ENCODE measurements at regions not wholly inside any gene's neighbourhood (a gene's known extent, or its start where the extent isn't known, plus 50 kb on each side); places are given as distances from the start of the nearest gene placed in this dataset.

GRCh38 chr16:48834576-48834975, 224.6 kb upstream of the N4BP1 start:
- Histone ChIP-seq H3K4me1 (no peaks in the 10 kb centered on the region), H3K27me3 (no peaks in the 10 kb centered on the region), H3K9me3 (no peaks in the 10 kb centered on the region), H3K27ac (no peak overlapping the region), H3K36me3 (no peaks in the 10 kb centered on the region), H3K4me3 (no peak overlapping the region)
- no peak for DNase-seq
- no peak for TF ChIP-seq CTCF (IDR thresholded peaks at IDR 0.05)
- TF ChIP-seq POLR2A (IDR thresholded peaks at IDR 0.05): no peak
- 0% methylated on average over 1 of the region's 1 CpG for WGBS, 2 donors
- intact Hi-C loops (cut with DNase I): no loop called here

- no peaks in the 10 kb centered on the region for H3K36me3 ChIP-seq
These were observed 223.5 kb upstream of the N4BP1 start for GRCh38 chr16:48833461-48833860.

GRCh38 chr16:48831076-48831722, 221.2 kb upstream of the N4BP1 start:
- intact Hi-C loops (cut with DNase I): no loop called here
- no peak for TF ChIP-seq CTCF (IDR thresholded peaks at IDR 0.05)
- TF ChIP-seq POLR2A (IDR thresholded peaks at IDR 0.05): no peak
- Histone ChIP-seq H3K4me3 (no peak overlapping the region), H3K27me3 (no peaks in the 10 kb centered on the region), H3K4me1 (no peaks in the 10 kb centered on the region), H3K27ac (no peak overlapping the region), H3K36me3 (no peaks in the 10 kb centered on the region), H3K9me3 (no peaks in the 10 kb centered on the region)
- WGBS, 2 donors: 21% methylated on average over 4 of the region's 4 CpGs
- DNase-seq: no peak

More at GRCh38 chr16:48833461-48833860, 223.5 kb upstream of the N4BP1 start:
- TF ChIP-seq CTCF (IDR thresholded peaks at IDR 0.05) (no peak), POLR2A (IDR thresholded peaks at IDR 0.05) (no peak)
- no peak for DNase-seq
- H3K4me1 ChIP-seq: no peaks in the 10 kb centered on the region
- H3K4me3 ChIP-seq: no peak overlapping the region
- WGBS, 2 donors: 26 to 46% methylated on average over 2 of the region's 2 CpGs
- no peaks in the 10 kb centered on the region for H3K27me3 ChIP-seq
- no peak overlapping the region for H3K27ac ChIP-seq
- no peaks in the 10 kb centered on the region for H3K9me3 ChIP-seq
- intact Hi-C loops (cut with DNase I): no loop called here

GRCh38 chr16:48829336-48830310, 219.6 kb upstream of the N4BP1 start:
- Histone ChIP-seq H3K9me3 (no peaks in the 10 kb centered on the region), H3K4me1 (no peaks in the 10 kb centered on the region), H3K27ac (no peak overlapping the region), H3K27me3 (no peaks in the 10 kb centered on the region), H3K36me3 (no peaks in the 10 kb centered on the region), H3K4me3 (no peak overlapping the region)
- no peak for DNase-seq
- TF ChIP-seq CTCF (IDR thresholded peaks at IDR 0.05) (no peak), POLR2A (IDR thresholded peaks at IDR 0.05) (no peak)
- 83 to 85% methylated on average over 6 to 12 of the region's 12 CpGs for WGBS, 2 donors
- intact Hi-C loops (cut with DNase I): loop anchor here (5.0 kb wide), 1 partner anchor 52 kb away; no protein-coding TSS in a partner anchor

- 59 to 61% methylated on average over 1 to 2 of the region's 2 CpGs for WGBS, 2 donors
- no peaks in the 10 kb centered on the region for H3K36me3 ChIP-seq
- H3K27me3 ChIP-seq: no peaks in the 10 kb centered on the region
- DNase-seq: no peak
- no peak overlapping the region for H3K27ac ChIP-seq
- no peaks in the 10 kb centered on the region for H3K9me3 ChIP-seq
- H3K4me1 ChIP-seq: no peaks in the 10 kb centered on the region
- no peak overlapping the region for H3K4me3 ChIP-seq
- TF ChIP-seq CTCF (IDR thresholded peaks at IDR 0.05): no peak
- TF ChIP-seq POLR2A (IDR thresholded peaks at IDR 0.05): no peak
- intact Hi-C loops (cut with DNase I): no loop called here
These were observed 214.3 kb upstream of the N4BP1 start for GRCh38 chr16:48824271-48824670.

Data from esophagus squamous epithelium (tissue), 5 donors.